ENCODE measurements at regions not wholly inside any gene's neighbourhood (a gene's known extent, or its start where the extent isn't known, plus 50 kb on each side); places are given as distances from the start of the nearest gene placed in this dataset.
"Not testable (repeated sequence)": the region's sequence is repeated elsewhere in the genome, so short reads cannot be mapped to it uniquely, and the experiment has no call there.

DNA sequence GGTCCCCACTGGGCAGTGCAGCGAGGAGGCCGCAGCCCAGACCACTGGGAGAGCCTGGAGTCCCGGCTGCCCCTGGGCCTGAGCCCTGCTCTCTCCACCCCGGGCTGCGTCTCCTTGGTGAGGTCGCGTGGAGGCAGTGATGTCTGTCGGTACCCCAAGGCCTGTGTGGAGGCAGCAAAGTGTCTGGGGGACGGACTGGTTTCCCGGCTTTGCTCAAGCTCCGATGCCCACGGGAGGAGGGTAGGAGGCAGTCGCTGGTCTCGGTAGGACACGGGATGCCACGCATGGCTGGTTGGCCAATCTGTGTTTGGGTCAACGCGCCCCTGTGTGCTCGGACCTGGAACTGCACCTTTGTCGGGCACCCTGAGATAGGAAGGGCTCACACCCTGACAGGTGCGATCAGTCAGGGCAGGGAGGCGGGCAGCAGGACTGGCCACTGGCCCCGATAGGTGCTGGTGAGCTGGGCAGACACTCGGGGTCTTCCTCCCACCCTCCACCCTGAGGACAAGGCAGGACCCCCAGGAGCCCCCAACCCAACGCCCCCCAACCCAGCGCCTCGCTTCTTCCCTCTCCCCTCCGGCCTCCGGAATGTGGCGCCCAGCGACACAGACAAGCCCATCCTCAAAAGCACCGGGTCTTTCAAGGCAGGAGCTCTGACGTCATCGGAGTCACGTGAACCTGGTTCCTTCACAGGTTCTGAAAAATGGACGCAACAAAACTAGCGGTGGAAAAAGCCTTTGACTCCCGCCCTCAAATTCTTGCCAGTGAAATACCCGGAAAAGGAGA is 288.6 kb downstream of the NDUFA10 start:
- DNase-seq, result no peak

DNA sequence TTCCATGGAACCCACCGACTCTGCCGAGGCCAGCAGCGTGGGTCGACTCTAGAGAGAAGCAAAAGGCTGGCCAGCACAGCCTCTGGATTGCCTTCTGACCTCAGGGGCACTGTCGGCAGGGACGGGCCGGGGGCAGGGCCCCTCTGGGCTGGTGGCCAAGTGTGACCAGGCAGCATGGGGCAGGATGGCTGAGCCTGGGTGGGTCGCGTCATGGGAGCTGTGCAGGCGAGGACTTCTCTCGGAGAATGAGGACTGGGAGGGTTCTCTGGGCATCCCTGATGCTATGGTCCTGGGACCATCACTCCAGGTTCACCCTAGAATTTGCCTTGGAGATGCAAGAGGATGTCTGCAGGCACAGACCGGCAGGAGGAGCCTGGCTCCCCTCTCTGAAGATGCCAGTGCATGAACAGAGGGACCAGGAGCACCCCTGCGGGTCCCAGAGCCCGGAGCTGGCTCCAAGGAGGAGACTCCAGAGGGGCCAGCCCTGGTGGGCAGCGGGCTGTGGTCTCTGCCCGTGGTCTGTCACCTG is 289.2 kb downstream of the NDUFA10 start:
- no peak for DNase-seq

DNA sequence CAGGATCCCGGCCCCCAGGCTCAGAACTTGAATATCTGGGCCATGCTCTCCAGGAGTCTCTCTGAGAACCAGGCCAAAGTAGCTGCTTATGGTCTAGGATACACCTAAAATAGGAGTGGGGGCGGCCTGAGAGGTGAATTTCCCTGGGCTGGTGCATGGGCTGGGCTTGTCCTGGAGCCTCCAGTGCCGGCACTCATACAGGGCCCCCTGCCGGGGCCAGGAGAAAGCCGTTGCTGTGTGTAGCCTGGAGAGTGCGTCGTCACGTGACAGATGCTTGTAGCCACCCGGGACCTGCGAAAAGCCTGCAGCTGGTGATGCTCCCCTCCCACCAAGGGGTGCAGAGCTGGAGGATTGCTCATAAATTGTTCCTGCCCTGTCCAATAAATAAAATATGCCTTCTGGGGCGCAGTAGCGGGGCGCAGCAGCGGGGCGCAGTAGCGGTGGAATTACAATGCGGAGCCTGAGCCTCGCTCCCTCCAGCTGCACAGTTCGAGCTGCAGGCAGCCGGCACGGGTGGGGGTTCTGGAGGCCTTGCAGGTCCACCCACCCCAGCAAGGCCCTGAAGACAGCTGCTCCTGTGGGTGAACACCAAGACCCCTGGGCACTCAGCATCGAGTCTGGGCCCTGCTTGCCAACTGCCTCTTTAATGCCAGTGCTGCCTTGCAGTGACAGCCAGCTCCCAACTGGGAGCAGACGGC is 289.9 kb downstream of the NDUFA10 start:
- no peak for DNase-seq

DNA sequence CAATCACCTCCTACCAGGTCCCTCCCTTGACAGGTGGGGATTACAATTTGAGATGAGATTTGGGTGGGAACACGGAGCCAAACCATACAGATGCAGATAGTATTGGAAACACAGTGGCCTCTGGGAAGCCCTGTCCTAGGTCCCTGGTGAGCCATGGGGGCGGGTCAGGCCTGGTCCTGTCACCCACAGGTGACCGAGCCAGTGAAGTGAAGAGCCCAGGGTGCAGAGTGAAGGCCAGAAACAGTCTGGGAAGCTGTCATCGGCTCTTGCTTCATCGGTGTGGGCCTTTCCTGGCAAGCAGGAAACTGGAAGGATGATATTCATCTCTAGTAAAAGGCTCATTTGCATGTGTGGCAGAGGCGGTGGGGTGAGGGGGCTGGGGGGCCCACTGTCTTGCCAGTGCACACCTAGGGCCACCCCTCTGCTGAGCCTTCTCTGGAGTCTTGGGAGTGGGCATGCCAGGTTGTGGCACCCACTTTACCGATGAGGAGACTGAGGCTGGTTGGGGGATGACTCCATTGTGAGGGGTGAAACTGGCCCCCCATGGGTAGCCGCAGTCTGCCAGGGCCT is 290.6 kb downstream of the NDUFA10 start:
- DNase-seq, result no peak

DNA sequence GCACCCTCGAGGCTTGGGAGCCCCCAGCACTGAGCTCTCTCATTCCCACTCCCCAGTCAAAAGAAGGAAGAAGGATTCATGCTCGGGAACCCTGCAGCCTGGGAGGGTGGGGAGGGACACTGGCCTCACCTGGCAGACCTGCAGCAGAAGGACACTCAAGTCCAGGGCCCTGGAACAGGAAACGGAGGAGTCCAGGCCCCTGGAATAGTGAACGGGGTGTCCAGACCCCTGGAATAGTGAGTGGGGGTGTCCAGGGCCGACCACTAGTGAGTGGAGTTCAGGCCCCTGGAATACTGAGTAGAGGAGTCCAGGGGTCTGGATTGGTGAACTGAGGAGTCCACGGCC is 292.5 kb downstream of the NDUFA10 start:
- DNase-seq, result no peak

DNA sequence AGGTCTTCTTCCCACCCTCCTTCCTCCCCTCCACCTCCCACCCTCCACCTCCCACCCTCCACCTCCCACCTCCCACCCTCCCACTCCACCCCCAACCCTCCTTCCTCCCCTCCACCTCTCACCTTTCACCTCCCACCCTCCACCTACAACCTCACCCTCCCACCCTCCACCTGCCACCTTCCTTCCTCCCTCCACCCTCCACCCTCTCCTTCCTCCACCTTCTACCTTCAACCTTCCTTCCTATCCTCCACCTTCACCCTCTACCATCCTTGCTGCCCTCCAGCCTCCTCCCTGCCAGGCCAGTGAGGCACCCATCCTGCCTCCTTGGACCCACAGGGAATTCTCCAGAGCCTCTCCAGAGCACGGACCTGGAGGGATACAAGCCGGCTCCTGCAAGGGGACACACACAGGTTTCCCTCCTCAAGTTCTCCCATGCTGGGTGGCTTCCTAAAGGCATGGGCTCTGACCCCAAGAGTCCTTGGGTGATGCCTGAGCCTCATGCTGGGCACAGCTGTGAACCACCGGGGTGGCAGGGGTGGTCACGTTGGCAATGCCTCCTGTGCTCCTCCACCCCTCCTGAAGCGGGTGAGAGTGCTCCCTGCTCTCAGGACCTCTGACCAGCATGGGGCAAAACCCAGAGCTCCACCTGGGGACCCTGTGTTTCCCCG is 293.0 kb downstream of the NDUFA10 start:
- no peak for DNase-seq

DNA sequence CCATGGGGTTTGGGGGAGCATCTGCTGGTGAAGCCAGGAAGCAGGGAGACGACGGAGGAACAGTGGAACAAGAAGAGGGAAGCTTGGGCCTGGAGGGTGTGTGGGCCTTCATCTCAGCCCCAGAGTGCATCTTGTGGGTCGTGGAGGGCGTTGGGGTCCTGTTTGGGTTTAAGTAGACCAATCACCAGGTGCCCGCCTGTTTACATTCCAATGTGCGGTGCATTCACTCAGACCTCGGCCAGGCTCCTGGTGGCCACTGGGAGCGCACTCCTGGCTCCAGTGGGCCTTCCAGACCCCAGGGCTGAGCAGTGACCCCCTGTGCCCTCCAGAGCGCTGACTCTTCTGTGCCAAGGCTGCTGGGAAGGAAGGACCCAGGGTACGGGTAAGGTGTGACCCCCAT is 293.7 kb downstream of the NDUFA10 start:
- DNase-seq, result no peak

DNA sequence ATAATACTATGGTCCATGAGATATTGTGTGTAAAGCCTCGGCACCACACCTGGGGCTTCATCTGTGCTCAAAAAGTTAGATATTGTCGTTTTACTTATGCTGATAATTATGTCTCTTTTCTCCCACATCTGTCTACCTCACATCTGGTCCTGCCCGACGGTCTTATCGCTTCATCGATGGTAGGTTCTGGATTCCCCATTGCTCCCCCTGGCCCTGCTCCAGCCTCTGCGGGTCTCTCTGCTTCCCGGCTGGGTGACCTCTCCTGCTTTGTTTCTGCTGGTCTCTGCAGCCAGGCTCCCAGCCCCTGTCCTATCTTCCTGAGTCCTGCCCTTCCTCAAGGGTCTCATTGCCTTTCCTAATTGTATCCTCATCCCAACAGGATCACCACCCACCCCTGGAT is 294.2 kb downstream of the NDUFA10 start:
- no peak for DNase-seq

DNA sequence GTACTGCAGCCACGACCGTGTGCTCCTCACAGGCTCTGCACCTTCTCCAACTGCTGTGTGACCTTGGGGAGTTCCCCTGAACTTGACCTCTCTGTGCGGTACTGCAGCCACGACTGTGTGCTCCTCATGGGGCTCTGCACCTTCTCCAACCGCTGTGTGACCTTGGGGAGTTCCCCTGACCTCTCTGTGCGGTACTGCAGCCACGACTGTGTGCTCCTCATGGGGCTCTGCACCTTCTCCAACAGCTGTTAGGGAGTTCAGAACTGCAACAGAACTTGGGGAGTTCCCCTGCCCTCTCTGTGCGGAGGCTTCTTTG is 294.6 kb downstream of the NDUFA10 start:
- not testable (repeated sequence) for DNase-seq

DNA sequence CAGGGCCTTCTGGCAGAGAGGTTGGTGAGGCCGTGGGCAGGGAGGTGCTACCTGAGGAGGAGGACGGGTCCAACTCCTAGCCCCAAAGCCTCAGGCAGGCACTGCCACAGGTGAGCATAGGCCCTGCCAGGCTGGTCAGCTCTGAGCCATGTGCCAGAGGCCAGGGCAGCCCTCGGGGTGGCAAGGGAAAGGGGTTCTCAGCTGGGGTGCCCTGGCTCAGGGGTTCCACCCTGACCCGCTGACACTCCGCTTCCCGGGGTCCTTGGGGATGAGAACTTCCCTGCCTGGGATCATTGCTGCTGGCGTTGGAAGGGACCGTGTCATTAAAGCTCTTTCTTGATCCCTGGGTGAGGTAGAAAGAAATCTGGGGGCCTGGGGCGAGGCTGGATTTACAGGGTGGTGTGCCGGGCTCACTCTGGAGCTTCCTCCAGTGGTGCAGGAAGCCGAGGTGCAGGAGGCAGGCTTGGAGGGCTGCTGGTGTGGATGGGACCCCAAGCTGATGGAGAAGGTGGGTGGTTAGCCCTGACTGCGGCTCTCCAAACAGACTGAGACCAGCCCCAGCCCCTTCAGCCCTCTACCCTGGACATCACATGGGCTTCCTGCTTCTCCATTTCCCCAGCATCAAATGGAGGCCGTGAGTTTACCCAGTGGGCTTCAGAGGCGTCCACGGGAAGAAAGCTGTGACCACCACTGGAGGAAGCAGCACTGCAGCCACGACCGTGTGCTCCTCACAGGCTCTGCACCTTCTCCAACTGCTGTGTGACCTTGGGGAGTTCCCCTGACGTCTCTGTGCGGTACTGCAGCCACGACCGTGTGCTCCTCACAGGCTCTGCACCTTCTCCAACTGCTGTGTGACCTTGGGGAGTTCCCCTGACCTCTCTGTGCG is 295.2 kb downstream of the NDUFA10 start:
- DNase-seq, result no peak

DNA sequence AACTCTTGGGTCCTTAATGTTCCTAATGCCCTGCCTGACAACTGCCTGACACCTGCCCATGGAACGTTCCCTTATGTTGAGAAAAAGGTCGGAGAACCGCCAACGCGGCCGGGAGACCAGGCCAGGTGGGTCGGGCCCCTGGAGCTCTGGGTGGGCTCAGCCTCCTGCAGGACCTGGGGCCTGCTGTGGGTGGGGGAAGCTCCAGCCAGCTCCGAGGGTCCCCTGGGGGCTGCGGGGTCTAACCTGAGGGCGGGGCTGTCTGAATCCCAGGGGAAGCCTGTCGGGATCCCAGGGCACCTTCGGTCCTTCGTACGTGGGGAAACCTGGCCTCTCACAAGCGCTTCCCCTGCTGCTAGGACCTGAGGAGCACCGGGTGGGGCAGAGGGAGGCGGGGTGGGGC is 296.0 kb downstream of the NDUFA10 start:
- DNase-seq, result no peak

DNA sequence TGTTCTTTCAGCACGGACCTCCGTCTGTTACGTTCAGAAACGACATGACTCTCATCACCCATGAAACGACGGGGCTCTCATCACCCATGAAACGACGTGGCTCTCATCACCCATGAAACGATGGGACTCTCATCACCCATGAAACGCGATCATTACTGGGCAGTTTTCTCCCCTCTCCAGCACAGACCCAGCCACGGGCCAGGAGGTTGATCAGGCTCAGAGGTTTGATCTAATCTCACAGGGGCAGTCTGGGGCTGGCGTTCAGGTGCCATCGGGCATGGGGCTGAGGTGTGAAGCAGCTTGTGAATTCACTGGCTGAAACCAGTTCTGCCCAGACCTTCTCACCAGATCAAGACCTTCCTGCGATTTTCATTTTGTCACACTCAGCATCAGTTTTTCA is 296.4 kb downstream of the NDUFA10 start:
- DNase-seq, result no peak

DNA sequence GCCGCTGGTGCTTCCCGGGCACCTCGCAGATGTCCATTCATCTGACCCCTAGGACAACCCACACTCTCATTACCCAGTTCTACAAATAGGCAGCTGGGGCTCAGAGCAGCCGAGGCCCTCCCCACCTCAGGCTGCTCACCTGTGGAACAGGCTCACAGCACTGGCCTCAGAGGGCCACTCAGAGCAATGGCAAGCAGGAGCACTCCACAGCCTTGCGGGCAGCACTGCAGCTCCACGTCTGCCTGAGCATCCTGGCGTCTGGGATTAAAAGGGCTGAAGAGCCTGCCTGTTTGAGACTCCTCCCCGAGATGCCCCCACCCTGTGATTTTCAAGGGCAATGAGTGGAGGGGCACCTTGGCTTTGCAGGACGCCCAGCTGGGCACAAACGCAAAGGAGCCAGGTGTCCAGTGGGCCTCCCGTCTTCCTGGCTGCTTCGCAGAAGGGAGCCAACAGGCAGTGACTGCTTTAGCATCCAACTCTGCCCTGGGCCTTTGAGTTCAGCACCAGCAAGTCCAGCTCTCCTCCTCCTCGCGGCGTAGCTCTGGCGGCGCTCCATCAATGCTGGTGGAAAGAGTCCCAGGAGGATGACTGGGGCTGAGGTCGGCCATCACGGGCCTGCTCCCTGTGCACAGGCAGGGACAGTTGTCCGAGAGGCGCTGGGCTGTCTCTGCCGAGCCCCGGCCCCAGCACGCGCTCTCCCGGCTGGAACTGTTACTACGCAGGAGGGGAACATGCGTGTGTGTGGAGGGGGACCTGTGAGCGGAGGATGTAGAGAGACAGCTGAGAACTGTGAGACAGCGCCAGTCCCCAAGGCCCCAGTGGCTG is 297.2 kb downstream of the NDUFA10 start:
- no peak for DNase-seq

DNA sequence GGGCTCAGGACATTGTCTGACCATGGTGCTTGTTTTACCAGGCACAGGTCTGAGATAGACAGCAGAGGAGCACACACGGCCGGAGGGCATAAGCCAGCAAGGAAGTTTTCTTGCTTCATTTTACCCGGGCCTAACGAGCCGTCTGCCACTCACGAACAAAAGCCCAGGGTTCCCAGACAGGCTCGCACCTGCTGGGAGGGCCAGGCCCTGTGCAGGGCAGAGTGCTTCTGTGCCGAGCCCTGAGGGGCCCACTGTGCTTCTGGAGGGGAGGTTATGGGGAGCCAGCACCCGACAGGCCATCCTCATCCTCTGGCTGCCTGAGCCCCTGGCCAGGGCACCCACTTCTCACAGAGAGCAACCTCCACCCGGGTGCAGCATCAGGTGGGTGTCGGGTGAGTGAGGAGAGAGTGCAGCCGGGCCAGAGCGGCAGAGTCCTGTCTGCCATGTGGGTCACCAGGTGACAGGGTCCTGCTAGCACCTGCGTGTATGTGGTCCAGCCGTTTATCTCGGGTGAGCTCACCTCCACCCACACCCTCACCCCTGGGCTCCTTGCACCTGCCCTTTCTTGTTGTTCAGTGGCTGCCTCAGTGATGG is 297.9 kb downstream of the NDUFA10 start:
- DNase-seq, result no peak

DNA sequence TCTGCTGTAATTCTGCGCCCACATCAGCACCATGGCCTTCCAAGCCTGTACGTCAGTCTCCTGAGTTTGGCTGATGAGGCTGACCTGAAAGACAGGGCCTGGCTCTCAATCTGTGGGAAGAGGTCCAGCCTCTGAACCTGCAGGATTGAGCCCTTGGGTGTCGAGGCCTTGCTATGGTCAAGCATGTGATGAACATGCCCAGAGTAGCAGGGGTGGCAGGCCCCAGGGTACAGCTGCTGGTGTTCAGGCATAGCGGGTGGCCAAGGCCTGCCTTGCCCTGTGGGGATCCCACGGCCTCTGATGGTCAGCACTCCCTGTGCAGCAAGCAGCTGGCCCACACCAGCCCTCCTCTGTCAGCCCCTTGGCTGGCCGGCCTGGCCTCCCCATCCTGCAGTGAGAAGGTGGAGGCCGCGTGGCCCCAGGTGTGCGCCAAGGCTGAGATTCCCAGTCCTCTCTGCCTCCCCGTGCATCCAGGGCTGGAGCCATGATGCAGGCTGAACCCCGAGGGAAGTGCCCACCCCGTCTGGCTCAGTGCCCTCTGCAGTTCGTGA is 298.4 kb downstream of the NDUFA10 start:
- no peak for DNase-seq

DNA sequence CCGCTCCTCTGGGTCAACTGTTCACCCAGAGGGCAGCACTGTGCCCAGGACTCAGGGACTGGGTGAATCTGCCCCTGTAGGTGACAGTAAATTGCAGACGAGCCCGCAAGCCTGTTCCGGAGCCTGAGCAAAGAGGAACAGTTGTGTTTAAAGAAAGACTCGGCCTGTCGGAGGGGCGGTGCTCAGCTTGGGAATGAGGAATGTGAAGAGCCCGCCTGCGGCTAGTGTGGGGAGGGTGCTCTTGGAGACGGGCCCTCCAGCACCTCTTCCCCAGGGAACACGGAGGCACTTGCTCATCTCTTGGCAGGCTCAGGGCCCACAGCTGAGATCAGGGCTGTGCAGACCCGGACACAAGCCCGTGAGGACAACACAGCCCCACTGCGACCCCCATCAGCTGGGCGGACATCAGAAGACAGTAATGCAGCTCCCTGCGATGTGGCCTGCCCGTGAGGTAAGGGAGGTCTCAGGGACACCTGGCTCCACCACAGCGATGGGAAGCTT is 299.0 kb downstream of the NDUFA10 start:
- no peak for DNase-seq

DNA sequence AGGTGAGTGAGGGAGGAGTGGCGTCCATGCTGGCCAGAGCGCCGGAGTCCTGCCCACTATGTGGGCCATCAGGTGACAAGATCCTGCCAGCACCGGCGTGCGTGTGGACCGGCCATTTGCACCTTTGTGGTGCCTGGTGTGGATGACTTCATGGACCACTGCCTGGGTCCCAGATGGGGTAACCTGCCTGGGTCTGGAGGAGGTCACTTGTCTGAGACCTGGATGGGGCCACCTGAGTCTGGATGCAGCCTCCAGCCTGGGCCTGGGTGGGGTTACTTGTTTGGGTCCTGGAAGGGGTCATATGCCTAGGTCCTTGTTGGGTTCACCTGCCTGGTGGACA is 299.6 kb downstream of the NDUFA10 start:
- no peak for DNase-seq

DNA sequence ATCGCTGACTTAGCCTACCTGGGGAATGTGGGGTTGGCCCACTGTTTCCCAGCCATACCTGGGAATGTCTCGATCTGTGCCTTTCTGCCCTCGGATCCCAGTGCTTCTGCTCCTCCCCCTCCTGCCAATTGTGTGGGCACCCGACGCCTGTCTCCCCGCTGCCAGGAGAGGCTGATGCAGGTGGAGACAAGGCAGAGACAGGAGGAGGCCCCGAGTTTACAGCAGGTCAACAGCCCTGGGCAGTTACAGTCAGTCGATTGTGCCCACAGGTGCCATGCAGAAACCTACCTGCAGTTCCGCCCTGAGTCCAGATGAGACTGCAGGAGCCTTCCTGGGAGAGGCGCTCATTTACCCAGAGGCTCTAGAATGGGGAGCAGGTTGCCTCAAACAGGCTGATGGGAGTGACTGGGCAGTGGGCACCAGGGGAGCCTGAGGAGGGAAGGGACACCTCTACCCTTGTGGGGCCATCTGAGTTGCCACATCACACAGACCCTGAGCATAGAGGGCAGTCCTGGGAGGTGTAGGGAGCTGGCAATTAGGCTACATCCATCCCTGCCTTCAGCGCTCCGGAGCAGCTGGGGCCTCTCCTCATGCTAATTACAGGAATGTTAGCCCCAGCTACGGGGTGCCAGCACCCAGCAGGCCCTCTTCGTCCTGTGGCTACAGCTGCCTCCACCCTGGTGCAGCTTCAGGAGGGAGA is 300.1 kb downstream of the NDUFA10 start:
- no peak for DNase-seq

DNA sequence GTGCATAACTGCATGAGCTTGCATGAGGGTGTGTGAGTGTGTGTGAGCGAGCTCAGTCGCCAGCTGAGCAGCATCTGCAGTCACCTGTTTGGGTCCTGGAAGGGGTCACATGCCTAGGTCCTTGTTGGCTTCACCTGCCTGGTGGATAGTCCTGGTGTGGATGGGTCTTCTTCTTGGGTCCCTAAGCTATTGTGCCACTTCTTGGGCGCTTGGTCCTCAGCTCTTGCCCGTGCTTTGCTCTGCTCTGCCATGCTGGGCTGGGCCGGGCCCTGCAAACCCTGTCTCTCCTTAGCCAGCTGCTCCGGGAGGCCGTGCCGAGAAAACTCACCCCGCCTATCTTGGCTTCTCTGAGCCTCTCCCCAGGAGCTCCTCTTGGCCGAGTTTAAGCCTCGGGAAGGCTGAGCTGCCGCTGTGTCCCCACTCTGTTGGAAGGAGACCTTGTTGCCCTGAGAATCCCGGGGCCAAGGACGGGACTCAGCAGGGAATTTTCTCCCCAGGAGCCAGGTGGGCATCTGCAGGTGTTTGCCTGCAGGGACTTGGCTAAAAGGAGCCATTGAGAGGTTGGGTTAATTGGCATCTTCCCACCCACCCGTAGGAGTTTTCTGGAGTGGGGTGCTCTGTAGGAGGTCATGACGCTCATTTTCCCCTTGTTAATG is 300.8 kb downstream of the NDUFA10 start:
- DNase-seq, result no peak

Data from activated T-cell treated with anti-CD3 and anti-CD28 coated beads, Interleukin-2, amount 50 U/mL, for 1 hour (primary cell).